ENCODE measurements at regions not wholly inside any gene's neighbourhood (a gene's known extent, or its start where the extent isn't known, plus 50 kb on each side); places are given as distances from the start of the nearest gene placed in this dataset.
"Not testable (repeated sequence)": the region's sequence is repeated elsewhere in the genome, so short reads cannot be mapped to it uniquely, and the experiment has no call there.

DNA sequence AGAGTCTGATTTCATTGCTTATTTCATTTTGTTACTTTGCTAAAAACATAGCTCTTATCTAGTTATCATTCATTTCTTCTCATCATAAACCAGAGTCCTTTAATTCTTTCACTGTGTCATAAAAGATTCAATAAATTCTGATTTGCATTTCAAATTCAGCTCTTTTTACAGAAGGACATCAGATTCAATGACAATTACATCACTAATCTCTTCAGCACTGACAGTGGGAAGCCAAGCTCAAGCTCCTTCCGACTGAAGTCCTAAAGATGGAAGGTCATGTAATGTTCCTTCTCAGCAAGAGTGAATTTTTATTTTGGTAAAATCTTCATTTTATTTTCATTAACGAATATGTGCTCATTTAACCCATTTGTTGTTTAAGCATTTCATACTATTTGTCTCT is 530.7 kb upstream of the ADGRL2 start:
- no peak for DNase-seq (ENCODE audit: low read depth in 2 of 2)

DNA sequence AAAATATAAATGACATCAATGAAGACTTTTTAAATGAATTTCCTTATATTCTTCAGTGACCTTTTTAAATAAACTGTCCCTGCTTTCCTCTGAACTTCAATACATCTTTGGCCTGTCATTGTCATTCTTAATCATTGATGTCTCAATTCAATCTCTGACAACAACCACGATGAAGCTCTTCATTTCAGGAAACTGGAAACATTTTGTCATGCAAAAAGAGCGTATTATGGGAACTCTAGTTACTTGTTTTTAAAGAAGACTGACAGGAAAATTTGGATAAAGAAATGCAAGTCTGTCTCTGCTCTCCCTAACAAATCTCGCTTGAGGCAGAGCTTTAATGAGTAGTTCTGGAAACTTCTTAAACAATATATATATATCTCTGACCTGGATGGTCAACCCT is 535.8 kb upstream of the ADGRL2 start:
- DNase-seq (ENCODE audit: low read depth in 2 of 2) = no peak

DNA sequence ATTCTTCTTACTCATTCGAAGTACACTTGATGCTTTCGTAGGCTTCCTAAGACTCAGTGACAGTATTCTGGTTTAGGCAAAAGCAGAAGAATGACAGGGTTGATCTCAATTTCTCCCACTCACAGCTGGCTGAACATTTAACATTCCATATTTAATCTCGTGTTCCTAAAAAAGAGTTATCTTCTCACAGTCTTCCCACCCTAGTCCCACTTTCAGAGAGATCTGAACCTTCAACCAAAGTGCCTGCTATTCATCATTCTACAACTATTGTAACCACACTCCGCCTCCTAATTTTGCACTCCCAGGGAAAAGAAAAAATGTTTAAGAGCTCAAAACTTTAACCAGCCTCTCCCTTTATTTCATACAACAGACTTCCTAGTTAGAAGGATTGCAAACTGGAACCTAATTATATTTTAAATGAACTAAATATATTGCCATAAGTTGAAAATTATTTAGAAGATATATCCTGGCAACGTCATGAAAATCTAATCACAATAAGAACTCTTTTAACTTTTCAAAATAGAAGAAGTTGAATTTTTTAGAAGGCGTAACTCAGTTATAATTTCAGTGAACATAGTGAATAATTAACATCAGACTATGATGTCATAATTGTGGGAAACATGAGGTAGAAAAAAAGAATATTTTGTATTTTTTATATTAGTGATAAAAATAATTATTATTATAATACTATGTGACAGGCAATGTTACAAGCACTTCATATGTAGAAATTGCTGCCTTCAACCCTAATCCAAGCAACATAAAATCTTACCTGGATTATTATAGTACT is 540.9 kb upstream of the ADGRL2 start:
- no peak for DNase-seq (ENCODE audit: low read depth in 2 of 2)

DNA sequence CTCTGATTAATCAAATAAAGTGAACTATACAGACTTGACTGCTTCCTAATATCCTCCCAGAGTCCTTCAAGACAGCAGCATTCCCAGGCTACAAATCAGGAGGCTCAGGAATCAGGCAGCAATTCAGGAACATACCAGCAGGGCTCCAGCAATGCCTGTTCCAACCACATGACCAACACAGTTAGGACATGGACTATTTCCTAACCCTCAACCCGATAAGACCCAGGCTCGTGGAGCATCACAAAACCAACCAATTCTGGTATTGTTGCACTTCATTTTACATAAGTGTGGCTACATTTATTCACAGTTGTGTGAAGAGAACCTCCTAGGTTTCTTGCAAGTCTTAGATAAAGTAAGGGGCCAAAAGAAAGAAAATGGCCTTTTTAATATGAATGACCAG is 546.2 kb upstream of the ADGRL2 start:
- DNase-seq (ENCODE audit: low read depth in 2 of 2) = no peak

DNA sequence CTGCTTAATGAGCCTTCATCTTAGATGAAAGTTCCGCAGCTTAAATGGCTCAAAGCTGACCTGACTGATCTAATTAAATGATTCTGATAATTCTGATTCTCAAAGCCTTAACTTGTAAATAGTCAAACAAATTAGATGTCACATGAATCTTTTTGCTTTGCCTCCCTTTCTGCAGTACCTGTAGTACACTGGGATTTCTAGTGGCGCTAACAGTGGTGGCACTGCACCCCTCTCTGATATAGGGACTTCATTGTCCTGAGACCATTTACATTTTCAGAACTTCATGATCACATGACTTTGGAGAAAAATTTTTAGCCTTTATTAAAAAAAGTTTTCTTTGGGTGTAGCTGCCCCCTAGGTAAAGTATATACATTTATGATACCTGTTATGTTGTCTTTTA is 546.7 kb upstream of the ADGRL2 start:
- no peak for DNase-seq (ENCODE audit: low read depth in 2 of 2)

DNA sequence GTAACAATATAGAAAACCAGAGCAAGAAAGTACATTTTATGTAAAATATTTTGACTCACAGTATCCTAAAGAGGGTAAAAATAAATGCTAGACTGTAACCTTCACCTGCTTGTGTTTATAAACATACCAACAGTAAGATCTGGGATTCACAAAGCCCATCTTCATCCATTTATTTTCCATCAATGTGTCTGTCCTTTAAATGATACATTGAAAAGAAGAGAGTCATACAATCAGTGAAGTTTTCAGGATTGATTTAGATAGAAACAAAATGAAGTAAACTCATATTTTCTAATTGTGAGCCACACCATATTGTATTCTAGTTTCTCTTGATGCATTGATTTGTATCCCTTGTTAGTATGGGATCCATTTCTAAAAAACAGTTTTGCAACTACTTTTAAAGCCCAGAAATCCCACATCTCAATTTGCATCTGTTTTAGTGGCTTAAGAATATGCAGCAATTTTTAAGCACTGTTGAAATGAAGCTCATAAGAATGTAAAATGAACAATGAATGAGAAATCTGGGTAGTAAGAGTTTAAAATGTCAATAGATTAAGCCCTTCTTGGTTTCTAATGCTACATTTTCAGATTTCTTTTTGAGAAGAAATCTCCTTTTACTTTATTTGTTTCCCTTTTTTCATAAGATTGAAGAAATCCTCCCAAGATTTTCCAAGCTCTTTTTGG is 548.1 kb upstream of the ADGRL2 start:
- DNase-seq (ENCODE audit: low read depth in 2 of 2) = no peak

DNA sequence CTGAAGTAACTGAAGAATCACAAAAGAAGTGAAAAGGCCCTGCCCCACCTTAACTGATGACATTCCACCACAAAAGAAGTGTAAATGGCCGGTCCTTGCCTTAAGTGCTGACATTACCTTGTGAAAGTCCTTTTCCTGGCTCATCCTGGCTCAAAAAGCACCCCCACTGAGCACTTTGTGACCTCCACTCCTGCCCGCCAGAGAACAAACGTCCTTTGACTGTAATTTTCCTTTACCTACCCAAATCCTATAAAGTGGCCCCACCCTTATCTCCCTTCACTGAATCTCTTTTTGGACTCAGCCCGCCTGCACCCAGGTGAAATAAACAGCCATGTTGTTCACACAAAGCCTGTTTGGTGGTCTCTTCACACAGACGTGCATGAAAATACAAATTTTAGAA is 549.9 kb upstream of the ADGRL2 start:
- not testable (repeated sequence) for DNase-seq (ENCODE audit: low read depth in 2 of 2)

DNA sequence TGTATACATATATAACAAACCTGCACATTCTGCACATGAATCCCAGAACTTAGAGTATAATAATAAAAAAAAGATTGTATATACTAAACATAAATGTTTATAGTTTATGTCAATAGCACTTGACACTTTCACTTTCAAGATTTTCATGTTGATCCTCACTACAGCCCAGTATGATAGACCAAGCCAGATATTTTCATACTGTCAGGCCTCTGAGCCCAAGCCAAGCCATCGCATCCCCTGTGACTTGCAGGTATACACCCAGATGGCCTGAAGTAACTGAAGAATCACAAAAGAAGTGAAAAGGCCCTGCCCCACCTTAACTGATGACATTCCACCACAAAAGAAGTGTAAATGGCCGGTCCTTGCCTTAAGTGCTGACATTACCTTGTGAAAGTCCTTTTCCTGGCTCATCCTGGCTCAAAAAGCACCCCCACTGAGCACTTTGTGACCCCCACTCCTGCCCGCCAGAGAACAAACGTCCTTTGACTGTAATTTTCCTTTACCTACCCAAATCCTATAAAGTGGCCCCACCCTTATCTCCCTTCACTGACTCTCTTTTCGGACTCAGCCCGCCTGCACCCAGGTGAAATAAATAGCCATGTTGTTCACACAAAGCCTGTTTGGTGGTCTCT is 555.5 kb upstream of the ADGRL2 start:
- not testable (repeated sequence) for DNase-seq (ENCODE audit: low read depth in 2 of 2)

DNA sequence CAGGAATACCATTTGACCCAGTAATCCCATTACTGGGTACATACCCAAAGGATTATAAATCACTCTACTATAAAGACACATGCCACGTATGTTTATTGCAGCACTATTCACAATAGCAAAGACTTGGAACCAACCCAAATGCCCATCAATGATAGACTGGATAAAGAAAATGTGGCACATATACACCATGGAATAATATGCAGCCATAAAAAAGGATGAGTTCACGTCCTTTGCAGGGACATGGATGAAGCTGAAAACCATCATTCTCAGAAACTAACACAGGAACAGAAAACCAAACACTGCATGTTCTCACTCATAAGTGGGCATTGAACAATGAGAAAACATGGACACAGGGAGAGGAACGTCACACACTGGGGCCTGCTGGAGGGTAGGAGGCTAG is 556.1 kb upstream of the ADGRL2 start:
- not testable (repeated sequence) for DNase-seq (ENCODE audit: low read depth in 2 of 2)

DNA sequence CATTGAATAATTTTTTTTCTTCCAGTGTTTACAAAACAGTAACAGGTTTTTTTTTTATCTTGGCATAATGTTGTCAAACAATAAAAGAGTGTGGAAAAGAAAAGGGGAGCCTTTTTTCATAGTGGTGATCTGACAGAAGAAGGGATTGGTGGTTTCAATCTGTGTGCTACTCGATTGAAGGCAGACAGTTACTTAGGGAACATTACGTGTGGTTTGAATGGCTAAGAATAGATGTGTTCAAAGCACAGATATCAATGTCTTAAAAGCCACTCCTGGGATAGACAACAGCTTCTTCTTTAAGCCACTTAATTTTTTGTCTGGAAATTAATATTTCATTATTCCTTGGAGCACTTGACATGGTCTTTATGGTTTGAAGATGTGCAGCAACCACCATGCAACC is 558.6 kb upstream of the ADGRL2 start:
- no peak for DNase-seq (ENCODE audit: low read depth in 2 of 2)

DNA sequence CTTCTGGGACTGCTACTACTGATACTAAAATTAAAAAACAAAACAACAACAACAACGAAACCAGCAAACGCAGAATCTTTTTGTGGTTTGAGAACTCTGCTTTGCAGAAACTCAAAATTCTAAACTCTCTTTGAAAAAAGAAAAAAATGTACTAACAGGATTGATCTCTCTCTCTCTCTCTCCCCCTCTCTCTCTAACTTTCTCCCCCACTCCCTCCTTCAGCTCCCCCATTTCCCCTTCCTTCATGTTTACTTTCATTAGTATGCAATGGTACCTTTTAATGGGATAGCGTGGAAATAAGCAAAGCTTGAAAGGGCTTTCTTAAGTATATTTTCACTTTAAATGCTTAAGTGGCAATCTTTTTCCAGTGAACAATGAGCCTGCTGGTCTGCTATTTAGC is 562.6 kb upstream of the ADGRL2 start:
- DNase-seq (ENCODE audit: low read depth in 2 of 2) = no peak

DNA sequence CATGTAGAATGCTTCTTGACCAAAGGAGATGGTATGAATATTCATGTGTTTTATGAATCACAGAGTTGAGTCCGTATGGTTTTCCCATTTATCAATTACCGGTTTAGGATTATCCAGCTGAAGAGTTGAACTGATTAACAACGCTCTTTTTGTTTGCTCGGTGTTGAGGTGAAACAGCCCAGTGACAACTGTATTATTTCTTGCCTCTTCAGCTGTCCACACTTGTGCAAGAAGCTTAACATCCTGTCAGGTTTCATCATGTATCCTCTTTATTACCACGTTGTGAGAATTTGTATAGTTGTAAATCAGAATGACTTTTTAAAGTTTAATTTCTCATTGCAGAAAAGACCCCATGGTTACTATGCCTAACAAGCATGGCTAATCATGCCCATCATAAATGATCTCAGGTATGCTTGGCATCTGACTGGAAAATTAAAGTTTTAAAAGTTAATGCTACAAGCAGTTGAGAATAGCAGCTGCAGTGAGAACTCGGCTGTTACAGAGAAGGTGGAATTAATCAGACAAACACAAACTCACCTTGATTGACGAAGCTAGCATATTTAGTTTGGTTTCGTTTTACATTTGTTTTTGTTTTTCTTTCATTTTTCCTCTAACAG is 563.2 kb upstream of the ADGRL2 start:
- no peak for DNase-seq (ENCODE audit: low read depth in 2 of 2)

DNA sequence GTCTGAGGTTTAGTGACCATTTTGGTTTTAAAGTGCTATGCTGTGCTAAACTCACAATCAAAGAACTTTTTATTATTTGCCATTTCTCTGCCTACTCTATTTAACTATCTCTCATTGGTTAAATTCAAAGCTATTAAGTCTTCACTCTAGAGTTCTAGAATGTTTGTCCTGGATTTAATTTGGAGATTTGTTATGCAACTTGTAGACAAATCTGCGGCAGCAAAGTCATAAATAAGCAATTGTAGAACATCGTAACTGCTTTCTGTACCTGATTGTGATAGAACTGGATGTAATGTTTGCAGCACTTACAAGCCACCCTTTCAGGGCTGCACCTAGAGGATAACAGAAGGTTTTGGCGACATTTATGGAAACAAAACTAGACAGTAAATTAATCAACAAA is 566.5 kb upstream of the ADGRL2 start:
- DNase-seq (ENCODE audit: low read depth in 2 of 2) = no peak

DNA sequence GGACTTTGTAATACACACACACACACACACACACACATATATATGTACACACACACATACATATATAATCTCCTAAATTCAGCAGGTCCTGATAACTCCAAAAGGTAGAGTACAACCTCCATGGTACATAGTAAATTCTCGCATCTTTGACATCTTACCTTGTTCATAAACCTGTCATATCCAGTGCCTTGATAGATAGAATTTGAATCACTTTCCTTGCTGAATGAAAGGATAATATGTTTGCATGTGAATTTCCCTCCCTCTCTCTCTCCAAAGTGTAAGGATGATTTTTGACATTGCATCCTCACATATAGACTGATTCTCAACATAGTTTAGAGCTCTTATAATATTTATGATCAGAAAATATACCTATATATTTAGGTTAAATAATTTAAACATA is 567.1 kb upstream of the ADGRL2 start:
- DNase-seq (ENCODE audit: low read depth in 2 of 2) = no peak

DNA sequence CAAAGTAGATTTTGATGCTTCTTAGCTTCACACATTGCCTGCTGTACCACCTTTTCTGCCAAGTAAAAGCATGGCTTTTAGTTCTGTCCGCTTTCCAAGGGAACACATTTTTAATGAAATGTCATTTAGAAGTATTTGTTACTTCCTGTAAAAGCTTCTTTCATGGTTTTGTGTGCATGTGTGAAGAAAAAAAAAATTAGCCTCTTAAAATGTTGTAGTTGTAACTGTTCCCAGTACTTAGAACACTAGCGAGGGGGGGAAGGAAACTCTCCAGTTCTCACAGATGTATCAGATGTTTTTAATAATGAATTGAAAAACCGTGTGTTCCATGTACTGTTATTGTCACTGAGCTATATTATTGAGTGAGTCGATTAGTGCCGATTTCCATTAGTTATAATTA is 568.3 kb upstream of the ADGRL2 start:
- no peak for DNase-seq (ENCODE audit: low read depth in 2 of 2)

DNA sequence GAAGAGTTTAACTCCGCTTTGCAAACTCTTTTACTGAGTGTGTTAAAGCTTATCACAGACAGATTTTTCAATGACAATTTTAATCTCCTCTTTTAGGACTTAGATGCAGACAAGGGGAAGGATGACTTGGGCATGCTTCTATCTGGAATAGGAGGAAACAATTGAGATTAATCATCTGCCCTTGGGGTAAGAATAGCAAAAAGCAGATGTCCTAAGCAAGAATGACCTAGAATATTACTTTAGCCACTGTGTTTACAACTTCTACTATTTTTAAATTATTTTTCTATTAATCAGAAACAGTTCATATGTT is 569.0 kb upstream of the ADGRL2 start:
- DNase-seq (ENCODE audit: low read depth in 2 of 2) = no peak

DNA sequence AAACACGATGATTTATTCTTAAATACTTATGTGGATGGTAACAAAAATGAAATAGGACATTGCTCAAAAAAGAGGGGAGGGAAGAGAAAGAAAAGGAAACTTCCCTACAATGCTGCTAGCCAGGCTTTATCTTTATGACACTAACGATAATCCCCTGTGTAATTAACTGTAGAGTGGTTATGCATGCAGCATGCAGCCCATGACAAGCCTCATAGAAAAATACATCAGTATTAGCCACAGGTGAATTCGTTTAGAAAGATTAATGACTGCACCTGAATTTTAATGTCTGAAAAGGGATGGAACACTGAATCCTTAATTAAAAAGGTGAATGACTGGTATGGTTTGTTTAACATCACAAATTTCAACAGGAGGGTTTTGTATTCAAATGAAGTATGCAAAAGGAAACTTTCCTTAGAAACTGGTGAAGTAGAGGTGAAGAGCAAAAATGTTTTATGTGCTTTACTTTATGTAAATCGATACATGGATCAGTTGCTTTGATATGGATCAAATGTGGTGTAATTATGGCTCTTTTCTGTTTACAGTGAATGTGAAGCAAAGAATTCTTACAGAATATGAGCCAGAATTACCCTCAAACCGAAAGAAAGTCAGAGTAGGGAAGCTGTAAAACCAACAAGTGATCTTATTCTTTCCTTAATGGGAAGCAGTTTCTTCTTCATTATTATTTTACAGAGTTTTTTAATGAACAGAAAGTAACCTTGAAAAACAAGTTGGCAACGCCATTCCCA is 569.6 kb upstream of the ADGRL2 start:
- no peak for DNase-seq (ENCODE audit: low read depth in 2 of 2)

DNA sequence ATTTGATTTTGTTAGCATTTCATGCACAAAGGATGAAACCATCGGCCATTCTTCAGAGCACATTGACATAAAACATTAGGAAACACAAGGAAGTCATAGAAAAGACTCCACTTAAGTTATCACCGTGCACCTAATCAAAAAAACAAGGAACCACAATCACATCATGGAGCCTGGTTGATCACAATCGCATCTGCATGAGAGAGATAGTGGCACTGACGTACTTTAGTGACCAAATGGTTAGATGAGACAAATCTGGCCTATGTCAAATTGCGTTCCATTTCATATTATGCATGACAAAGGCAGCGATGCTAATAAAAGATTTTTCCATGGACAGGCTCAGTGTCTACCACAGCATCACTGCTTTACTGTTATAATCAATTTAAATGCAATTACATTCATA is 571.8 kb upstream of the ADGRL2 start:
- DNase-seq (ENCODE audit: low read depth in 2 of 2) = no peak

DNA sequence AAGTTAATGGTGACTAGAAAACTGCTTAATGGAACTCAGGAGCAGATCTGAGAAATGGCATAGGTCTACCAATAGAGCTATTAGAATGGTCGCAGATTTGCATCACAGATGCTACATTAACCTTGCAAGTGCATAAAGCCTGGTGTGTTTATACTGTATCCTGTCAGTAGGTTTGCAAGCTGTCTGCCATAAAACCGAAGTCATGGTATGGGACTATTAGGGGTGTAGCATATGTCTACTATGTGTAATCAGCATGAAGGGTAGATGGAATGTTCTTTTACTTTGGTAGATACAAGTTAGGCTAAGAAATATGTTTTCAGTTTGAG is 574.2 kb upstream of the ADGRL2 start:
- no peak for DNase-seq (ENCODE audit: low read depth in 2 of 2)

DNA sequence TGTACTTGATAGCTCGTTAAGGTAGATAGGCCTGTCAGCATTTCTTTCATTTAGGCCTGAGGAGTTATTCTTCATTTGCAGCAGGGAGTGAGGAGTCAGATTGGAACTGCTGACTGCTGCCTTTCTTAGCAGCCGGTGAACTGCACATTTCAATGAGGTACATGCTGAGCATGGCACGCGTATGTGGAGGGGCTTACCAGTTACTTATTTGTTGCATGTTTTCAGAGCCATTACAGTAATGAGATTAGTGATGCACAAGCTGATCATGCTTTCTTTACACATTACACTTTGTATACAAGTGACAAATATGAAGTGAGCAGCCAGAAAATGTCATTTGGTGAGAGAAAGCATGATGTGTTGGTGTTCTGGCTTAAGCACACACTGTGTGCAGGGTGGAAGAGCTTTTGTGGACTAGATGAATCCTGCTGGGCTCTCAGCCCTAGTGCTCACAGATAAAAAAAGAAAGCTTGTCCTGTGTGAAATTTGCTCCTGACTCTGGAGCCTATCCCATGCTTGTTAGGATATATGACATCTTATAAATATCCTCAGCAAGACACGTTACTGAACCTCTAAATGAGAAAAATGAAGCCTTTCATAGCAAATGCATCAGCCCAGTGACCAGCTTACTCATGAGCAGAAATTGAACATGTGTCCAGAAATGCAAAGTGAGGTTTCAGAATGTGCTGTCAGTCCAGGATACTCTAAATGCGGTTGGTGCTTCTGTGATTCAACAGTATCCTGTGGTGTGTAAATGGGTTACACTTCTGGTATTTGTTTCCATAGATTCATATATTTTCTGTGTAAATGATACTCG is 574.7 kb upstream of the ADGRL2 start:
- DNase-seq (ENCODE audit: low read depth in 2 of 2) = no peak

DNA sequence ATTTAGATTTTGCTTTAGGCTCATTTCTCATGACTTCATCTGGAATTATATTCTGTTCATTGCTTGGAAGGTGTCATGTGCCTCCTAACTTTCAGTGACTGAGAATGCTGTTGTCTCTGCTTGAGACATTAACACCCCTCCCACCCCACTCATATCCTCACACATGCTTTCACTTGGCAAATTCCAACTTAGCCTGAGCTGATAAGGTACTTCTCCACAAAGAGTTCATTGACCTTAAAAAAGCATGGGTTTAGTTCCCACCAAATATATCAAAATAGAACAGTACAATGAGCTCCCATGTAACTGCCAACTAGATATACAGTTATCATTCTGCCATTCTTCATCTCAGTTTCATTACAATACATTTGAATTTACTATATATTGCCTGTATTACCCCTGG is 576.5 kb upstream of the ADGRL2 start:
- DNase-seq (ENCODE audit: low read depth in 2 of 2) = no peak

DNA sequence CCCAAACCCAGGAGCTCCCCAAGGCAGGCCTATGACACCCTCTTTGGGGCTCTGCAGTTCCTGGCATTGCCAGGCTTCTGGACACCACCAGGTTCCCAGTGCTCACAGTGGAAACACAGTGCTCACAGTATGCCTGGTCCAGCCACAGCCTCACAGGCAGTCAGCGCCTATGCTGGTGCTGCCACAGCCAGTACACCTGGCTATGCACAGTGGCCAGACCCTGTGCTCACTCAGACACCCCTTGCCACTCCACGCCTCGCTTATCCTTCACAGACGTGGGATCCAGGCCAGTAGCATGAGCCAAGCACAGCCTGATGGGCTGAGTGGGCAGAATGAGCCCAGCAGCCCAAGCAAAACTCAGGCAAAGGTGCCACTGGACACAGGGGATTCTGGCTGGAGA is 579.2 kb upstream of the ADGRL2 start:
- DNase-seq (ENCODE audit: low read depth in 2 of 2) = no peak

Measured in stimulated activated CD4-positive, alpha-beta T cell treated with anti-CD3 and anti-CD28 coated beads, Interleukin-12 subunit alpha, Interleukin-12 subunit beta, amount 100 ng/mL, for 24 hours (primary cell).